ENCODE measurements at regions not wholly inside any gene's neighbourhood (a gene's known extent, or its start where the extent isn't known, plus 50 kb on each side); places are given as distances from the start of the nearest gene placed in this dataset.
"Not testable (repeated sequence)": the region's sequence is repeated elsewhere in the genome, so short reads cannot be mapped to it uniquely, and the experiment has no call there.

DNA sequence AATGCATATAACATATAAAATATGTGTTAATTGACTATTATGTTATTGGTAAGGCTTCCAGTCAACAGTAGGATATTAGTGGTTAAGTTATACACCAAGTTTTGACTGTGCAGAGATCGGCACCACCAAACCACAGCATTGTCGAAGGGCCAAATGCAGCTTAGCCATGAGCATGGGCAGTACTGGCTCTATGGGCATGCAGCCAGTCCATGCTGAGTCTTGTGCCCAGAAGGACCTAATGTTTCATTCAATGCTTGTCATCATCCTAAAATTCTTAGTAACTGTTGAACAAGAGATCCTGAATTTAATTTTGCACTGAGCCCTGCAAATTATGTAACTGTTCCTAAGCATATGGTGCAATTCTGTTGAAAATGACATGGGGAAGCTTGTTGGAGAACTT, 233.4 kb upstream of the HS3ST3A1 start:
- H3K27ac ChIP-seq: no peak overlapping the region
- TF ChIP-seq, protein P1, sequence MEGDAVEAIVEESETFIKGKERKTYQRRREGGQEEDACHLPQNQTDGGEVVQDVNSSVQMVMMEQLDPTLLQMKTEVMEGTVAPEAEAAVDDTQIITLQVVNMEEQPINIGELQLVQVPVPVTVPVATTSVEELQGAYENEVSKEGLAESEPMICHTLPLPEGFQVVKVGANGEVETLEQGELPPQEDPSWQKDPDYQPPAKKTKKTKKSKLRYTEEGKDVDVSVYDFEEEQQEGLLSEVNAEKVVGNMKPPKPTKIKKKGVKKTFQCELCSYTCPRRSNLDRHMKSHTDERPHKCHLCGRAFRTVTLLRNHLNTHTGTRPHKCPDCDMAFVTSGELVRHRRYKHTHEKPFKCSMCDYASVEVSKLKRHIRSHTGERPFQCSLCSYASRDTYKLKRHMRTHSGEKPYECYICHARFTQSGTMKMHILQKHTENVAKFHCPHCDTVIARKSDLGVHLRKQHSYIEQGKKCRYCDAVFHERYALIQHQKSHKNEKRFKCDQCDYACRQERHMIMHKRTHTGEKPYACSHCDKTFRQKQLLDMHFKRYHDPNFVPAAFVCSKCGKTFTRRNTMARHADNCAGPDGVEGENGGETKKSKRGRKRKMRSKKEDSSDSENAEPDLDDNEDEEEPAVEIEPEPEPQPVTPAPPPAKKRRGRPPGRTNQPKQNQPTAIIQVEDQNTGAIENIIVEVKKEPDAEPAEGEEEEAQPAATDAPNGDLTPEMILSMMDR (conservative IDR thresholded peaks at IDR 0.05): no peak
- TF ChIP-seq ZFX (IDR thresholded peaks at IDR 0.05): no peak

DNA sequence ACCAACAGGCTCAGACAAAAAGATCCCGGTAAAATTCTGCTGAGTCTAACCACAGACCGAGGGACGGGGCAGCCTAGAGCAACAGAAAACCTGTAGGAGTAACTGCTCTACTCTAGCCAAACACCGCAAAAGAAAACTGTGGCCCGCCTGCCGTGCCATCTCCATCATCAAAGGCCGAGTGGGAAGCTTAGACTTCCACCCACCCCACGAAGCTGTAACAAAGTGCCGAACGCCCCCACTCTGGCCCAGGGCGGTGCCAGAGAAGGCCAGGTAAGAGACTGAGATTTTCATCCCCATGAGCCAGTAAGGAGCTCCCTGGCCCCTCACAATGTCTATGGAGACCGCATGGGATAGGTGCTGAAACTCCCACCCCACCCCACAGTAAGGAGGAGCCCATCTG, 231.9 kb upstream of the COX10 start:
- H3K27ac ChIP-seq: no peak overlapping the region
- no peak for TF ChIP-seq ZFX (IDR thresholded peaks at IDR 0.05)
- TF ChIP-seq, protein P1 (conservative IDR thresholded peaks at IDR 0.05): no peak

GRCh38 chr17:13840254-13840653, 229.1 kb upstream of the COX10 start:
- no peak overlapping the region for H3K27ac ChIP-seq
- TF ChIP-seq, protein P1 (conservative IDR thresholded peaks at IDR 0.05): no peak
- TF ChIP-seq ZFX (IDR thresholded peaks at IDR 0.05): no peak

DNA sequence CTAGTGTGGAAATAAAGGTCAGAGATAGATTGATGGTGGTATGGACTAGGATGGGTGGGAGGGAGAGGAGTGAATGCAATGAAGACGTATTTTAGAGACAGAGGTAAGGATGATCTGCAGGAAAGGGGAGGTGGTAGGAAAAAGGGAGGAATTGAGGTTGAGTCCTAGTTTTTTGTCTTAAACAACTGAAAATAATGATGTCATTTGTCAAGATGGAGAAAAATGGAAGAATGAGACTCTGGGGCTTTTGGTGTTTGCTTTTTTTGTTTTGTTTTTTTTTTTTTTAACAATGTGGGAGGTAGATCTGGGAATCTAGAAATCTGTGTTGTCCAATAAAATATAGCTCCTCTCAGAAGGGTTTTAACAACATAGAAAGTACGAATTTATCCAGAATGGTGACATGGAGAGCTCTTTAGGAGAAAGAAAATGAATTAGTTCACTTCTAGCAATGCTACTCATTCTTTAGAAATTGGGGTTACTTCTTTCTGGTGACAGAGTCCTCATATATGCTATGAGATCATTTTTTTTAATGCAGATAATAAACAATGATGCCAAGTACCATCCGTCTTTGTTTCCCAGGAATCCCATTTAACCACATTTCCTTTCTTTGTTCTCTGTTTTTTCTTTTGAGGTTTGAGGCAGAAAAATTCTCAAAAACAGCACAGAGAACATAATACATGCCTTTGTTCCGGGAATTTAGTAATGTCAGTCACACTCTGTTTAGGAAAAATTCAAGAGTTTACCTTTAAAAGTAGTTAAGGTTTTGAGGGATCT, 225.3 kb upstream of the COX10 start:
- TF ChIP-seq ZFX (IDR thresholded peaks at IDR 0.05): no peak
- TF ChIP-seq, protein P1 (conservative IDR thresholded peaks at IDR 0.05): no peak
- no peak overlapping the region for H3K27ac ChIP-seq

DNA sequence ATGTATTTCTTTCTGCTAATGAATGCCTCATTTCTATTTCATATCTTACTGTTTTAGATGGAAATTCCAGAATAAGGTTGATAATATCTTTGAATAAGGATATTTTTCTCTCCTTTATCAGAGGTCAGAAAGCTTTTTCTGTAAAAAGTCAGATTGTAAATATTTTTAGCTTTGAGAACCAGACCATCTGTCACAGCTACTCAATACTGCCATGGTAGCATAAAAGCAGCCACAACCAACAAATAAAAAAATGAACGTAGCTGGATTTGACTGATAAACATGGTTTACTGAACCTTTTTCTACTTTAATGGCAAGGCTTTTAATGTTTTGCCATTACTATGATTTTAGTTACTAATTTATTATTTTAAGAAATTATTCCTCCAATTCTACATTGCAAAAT, 217.4 kb upstream of the COX10 start:
- TF ChIP-seq, protein P1 (conservative IDR thresholded peaks at IDR 0.05): no peak
- no peak for TF ChIP-seq ZFX (IDR thresholded peaks at IDR 0.05)
- no peak overlapping the region for H3K27ac ChIP-seq

- not testable (repeated sequence) for H3K27ac ChIP-seq
These were observed 213.6 kb upstream of the COX10 start for GRCh38 chr17:13855730-13856129.

GRCh38 chr17:13862346-13862745, 207.0 kb upstream of the COX10 start:
- H3K27ac ChIP-seq: no peak overlapping the region
- TF ChIP-seq ZFX (IDR thresholded peaks at IDR 0.05): no peak
- TF ChIP-seq, protein P1 (conservative IDR thresholded peaks at IDR 0.05): no peak

- TF ChIP-seq, protein P1 (conservative IDR thresholded peaks at IDR 0.05): no peak
- no peak for TF ChIP-seq ZFX (IDR thresholded peaks at IDR 0.05)
- H3K27ac ChIP-seq: no peak overlapping the region
These were observed 205.9 kb upstream of the COX10 start for GRCh38 chr17:13863436-13863835.

Data from C4-2B (cell line).